ENCODE measurements at regions not wholly inside any gene's neighbourhood (a gene's known extent, or its start where the extent isn't known, plus 50 kb on each side); places are given as distances from the start of the nearest gene placed in this dataset.

DNA sequence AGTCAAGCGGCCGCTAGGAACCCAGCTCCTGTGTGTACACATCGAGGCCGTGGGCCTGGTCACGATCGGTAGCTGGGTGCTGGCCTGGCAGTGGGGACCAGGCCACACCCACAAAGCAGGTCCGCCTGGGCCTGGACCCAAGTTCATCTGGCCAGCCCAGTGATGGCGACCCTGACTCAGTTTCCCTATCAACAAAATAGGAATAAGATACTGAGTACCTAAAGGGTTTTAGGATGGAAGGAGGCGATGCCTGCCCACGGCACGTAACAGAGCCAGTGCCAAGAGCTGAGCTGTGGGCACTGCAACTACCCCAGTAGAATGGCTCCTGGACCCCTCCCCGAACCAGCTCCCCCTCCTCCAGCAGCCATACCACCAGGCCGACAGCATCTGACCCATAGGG, 243.5 kb upstream of the SGCG start:
- TF ChIP-seq RFX5 (IDR thresholded peaks at IDR 0.05; ENCODE audit: low read depth, low read length) (no peak), CHD1 (IDR thresholded peaks at IDR 0.05; ENCODE audit: low read depth, low read length) (no peak), NFE2L2 (IDR thresholded peaks at IDR 0.05; ENCODE audit: low read depth, low read length) (no peak), SMC3 (IDR thresholded peaks at IDR 0.05; ENCODE audit: low read depth, low read length) (no peak), CTCF (conservative IDR thresholded peaks at IDR 0.05; ENCODE audit: low read depth, low read length) (no peak), RCOR1 (IDR thresholded peaks at IDR 0.05; ENCODE audit: insufficient replicate concordance, low read length) (no peak), MAFK (IDR thresholded peaks at IDR 0.05; ENCODE audit: low read depth, low read length) (no peak), POLR2A (IDR thresholded peaks at IDR 0.05; ENCODE audit: low read depth, low read length) (no peak)
- TF ChIP-seq, protein P1, sequence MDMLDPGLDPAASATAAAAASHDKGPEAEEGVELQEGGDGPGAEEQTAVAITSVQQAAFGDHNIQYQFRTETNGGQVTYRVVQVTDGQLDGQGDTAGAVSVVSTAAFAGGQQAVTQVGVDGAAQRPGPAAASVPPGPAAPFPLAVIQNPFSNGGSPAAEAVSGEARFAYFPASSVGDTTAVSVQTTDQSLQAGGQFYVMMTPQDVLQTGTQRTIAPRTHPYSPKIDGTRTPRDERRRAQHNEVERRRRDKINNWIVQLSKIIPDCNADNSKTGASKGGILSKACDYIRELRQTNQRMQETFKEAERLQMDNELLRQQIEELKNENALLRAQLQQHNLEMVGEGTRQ (IDR thresholded peaks at IDR 0.05; ENCODE audit: low read depth, low read length), result no peak
- TF ChIP-seq, protein P2, sequence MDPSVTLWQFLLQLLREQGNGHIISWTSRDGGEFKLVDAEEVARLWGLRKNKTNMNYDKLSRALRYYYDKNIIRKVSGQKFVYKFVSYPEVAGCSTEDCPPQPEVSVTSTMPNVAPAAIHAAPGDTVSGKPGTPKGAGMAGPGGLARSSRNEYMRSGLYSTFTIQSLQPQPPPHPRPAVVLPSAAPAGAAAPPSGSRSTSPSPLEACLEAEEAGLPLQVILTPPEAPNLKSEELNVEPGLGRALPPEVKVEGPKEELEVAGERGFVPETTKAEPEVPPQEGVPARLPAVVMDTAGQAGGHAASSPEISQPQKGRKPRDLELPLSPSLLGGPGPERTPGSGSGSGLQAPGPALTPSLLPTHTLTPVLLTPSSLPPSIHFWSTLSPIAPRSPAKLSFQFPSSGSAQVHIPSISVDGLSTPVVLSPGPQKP (IDR thresholded peaks at IDR 0.05; ENCODE audit: borderline replicate concordance, low read depth, low read length), result no peak
- Histone ChIP-seq H2BK5ac (ENCODE audit: low read depth, low read length, poor library complexity, severe bottlenecking) (no peak overlapping the region), H3K23ac (ENCODE audit: low read depth, low read length) (no peak overlapping the region), H3K4me3 (ENCODE audit: insufficient read depth, low read depth, low read length) (no peak overlapping the region), H3K4me2 (ENCODE audit: low read depth, low read length) (no peak overlapping the region), H4K5ac (ENCODE audit: low read depth, low read length) (no peak overlapping the region), H3K79me1 (ENCODE audit: low read depth in 1 of 2, low read length in 2 of 2) (no peaks in the 10 kb centered on the region), H3K14ac (replicated peaks; ENCODE audit: low read depth, low read length) (no peak overlapping the region), H4K91ac (ENCODE audit: insufficient read depth, low read depth, low read length) (no peak overlapping the region), H2BK120ac (ENCODE audit: low read depth, low read length) (no peak overlapping the region), H3K56ac (ENCODE audit: extremely low read depth, insufficient read depth, low read length) (no peak overlapping the region), H2AFZ (replicated peaks; ENCODE audit: low read length, poor library complexity) (no peak overlapping the region), H3K9ac (ENCODE audit: low read depth, low read length) (no peak overlapping the region), H2AK5ac (ENCODE audit: low read depth, low read length) (no peak overlapping the region), H2BK20ac (ENCODE audit: low read depth, low read length) (no peak overlapping the region), H4K8ac (ENCODE audit: low read depth in 2 of 2, low read length in 2 of 2) (no peak overlapping the region), H3K4ac (ENCODE audit: low read depth, low read length) (no peak overlapping the region), H2BK15ac (ENCODE audit: low read depth, low read length) (no peak overlapping the region), H3K9me3 (ENCODE audit: control insufficient read depth, insufficient read depth, low read length) (no peaks in the 10 kb centered on the region; the same call in 1 of the 2 replicates), H3K36me3 (ENCODE audit: control insufficient read depth, insufficient read depth, low read length) (no peaks in the 10 kb centered on the region), H3K9me1 (ENCODE audit: insufficient read depth, low read length) (no peaks in the 10 kb centered on the region), H2AK9ac (replicated peaks; ENCODE audit: low read depth, low read length, poor library complexity) (no peak overlapping the region), H4K20me1 (ENCODE audit: insufficient read depth, low read length) (no peaks in the 10 kb centered on the region; the same call in 1 of the 2 replicates), H3K18ac (ENCODE audit: low read depth, low read length) (no peak overlapping the region), H3K27ac (ENCODE audit: insufficient read depth, low read length) (no peak overlapping the region), H3K4me1 (ENCODE audit: control insufficient read depth, insufficient read depth, low read length) (no peaks in the 10 kb centered on the region), H3K27me3 (ENCODE audit: control insufficient read depth, insufficient read depth, low read length) (no peaks in the 10 kb centered on the region)
- intact Hi-C loops (cut with micrococcal nuclease), result no loop called here
- ATAC-seq (ENCODE audit: low read depth) (no peak), DNase-seq (no peak)
- ChIA-PET CTCF (no interaction called here), POLR2A (ENCODE audit: unreplicated experiment) (no interaction called here)
- in situ Hi-C loops (cut with MboI; ENCODE audit: low sequenced_read_pairs), result no loop called here
- no TSS peak for BruUV-seq (replicated peaks)
- dilution Hi-C loops (cut with HindIII; ENCODE audit: low sequenced_read_pairs, unreplicated experiment), result no loop called here
- WGBS, 2 experiments (ENCODE audit: extremely low coverage in 2 of 2, insufficient read length in 1 of 2), result 70% methylated on average over 2 of the region's 13 CpGs; no CpG with 5 or more reads in 1 of the 2 experiments
